ENCODE measurements at regions not wholly inside any gene's neighbourhood (a gene's known extent, or its start where the extent isn't known, plus 50 kb on each side); places are given as distances from the start of the nearest gene placed in this dataset.
"Not testable (repeated sequence)": the region's sequence is repeated elsewhere in the genome, so short reads cannot be mapped to it uniquely, and the experiment has no call there.

- no peak overlapping the region for H3K4me3 ChIP-seq
- TF ChIP-seq, protein P1, sequence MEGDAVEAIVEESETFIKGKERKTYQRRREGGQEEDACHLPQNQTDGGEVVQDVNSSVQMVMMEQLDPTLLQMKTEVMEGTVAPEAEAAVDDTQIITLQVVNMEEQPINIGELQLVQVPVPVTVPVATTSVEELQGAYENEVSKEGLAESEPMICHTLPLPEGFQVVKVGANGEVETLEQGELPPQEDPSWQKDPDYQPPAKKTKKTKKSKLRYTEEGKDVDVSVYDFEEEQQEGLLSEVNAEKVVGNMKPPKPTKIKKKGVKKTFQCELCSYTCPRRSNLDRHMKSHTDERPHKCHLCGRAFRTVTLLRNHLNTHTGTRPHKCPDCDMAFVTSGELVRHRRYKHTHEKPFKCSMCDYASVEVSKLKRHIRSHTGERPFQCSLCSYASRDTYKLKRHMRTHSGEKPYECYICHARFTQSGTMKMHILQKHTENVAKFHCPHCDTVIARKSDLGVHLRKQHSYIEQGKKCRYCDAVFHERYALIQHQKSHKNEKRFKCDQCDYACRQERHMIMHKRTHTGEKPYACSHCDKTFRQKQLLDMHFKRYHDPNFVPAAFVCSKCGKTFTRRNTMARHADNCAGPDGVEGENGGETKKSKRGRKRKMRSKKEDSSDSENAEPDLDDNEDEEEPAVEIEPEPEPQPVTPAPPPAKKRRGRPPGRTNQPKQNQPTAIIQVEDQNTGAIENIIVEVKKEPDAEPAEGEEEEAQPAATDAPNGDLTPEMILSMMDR (IDR thresholded peaks at IDR 0.05; ENCODE audit: borderline replicate concordance) = no peak
- intact Hi-C loops (cut with micrococcal nuclease) = no loop called here
- no peak overlapping the region for H3K27ac ChIP-seq (replicated peaks)
- no peak for DNase-seq
- H3K36me3 ChIP-seq = no peaks in the 10 kb centered on the region
- no peaks in the 10 kb centered on the region for H3K27me3 ChIP-seq (ENCODE audit: low read depth)
- no peaks in the 10 kb centered on the region for H3K4me1 ChIP-seq
- H3K9me3 ChIP-seq (replicated peaks) = peaks cover 21% of the 10 kb centered on the region
Measured at GRCh38 chr6:68497927-68498326, 137.2 kb upstream of the ADGRB3 start.

DNA sequence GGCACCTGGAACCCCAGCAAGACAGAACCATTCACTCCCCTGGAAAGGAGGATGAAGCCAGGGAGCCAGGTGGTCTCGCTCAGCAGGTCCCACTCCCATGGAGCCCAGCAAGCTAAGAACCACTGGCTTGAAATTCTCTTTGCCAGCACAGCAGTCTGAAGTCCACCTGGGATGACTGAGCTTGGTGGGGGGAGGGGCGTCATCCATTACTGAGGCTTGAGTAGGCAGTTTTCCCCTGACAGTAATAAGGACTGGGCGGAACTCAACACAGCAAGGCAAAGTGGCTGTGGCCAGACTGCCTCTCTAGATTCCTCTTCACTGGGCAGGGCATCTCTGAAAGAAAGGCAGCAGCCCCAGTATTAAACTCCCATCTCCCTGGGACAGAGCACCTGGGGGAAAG is 140.2 kb upstream of the ADGRB3 start:
- H3K27ac ChIP-seq (replicated peaks); H3K4me3 ChIP-seq; H3K4me1 ChIP-seq; DNase-seq; H3K27me3 ChIP-seq (ENCODE audit: low read depth); H3K36me3 ChIP-seq; intact Hi-C loops (cut with micrococcal nuclease): not testable (repeated sequence)
- peaks cover 26% of the 10 kb centered on the region for H3K9me3 ChIP-seq (replicated peaks)

DNA sequence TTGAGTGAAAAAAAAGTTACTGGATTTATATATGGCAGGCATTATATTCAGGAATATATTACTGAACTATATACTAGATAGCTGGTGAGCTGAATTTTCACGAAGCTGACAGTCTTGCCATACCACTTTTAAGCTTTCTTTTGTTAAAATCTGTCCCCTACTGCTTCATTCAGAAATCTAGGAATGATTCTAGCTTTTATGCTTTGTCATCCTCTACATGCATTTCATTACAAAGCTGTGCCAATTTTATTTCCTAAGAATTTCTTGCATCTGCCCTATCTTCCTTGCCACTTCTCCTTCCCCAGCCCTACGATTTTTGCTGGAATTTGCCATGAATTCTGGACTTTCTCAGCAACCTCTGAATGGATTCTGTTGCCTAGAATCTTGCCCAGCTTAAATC is 158.5 kb upstream of the ADGRB3 start:
- TF ChIP-seq, protein P1 (IDR thresholded peaks at IDR 0.05; ENCODE audit: borderline replicate concordance) = no peak
- Histone ChIP-seq H3K4me3 (no peak overlapping the region), H3K27ac (replicated peaks) (no peak overlapping the region), H3K9me3 (replicated peaks) (peaks cover 3% of the 10 kb centered on the region), H3K27me3 (ENCODE audit: low read depth) (no peaks in the 10 kb centered on the region), H3K36me3 (no peaks in the 10 kb centered on the region), H3K4me1 (no peaks in the 10 kb centered on the region)
- intact Hi-C loops (cut with micrococcal nuclease) = no loop called here
- DNase-seq = no peak

DNA sequence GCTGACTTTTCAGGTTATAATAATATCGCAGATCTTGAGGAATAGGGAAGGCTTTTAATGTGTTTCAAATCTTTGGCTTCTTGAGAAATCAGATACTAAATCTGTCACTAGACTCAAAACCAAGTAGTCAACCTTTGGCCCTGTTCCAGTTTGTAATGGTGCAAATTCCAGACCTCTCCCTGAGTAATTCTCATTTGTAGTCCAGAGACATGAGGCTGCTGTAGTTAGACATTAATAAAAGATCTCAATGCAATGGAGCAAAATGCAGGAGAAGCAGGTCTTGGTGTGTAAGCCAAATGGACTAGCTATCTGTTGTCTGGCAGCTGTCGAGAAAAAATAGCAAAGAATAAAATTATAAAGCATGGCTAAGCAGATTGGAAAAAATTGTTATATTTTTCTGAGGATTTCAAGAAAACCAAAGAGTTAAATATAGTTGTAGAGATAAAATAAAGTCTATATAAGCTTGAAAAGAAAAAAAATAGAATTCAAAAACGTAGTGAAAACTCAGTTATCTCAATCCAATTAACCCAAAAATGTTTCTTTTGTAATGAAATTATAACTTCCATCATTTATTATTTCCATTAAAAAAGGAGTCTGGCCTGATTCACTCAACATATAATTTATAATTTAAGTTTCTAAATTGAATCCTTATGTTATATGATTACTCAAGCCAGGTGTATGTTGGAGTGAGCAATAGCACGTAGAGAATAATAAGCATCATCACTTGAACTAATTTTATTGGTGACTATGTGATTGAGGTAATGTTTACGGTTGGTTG is 161.5 kb upstream of the ADGRB3 start:
- TF ChIP-seq, protein P1 (IDR thresholded peaks at IDR 0.05; ENCODE audit: borderline replicate concordance) = no peak
- no peak for DNase-seq
- Histone ChIP-seq H3K36me3 (no peaks in the 10 kb centered on the region), H3K27me3 (ENCODE audit: low read depth) (no peaks in the 10 kb centered on the region), H3K4me3 (no peak overlapping the region), H3K4me1 (no peaks in the 10 kb centered on the region), H3K27ac (replicated peaks) (no peak overlapping the region), H3K9me3 (replicated peaks) (no peaks in the 10 kb centered on the region)
- intact Hi-C loops (cut with micrococcal nuclease) = no loop called here

DNA sequence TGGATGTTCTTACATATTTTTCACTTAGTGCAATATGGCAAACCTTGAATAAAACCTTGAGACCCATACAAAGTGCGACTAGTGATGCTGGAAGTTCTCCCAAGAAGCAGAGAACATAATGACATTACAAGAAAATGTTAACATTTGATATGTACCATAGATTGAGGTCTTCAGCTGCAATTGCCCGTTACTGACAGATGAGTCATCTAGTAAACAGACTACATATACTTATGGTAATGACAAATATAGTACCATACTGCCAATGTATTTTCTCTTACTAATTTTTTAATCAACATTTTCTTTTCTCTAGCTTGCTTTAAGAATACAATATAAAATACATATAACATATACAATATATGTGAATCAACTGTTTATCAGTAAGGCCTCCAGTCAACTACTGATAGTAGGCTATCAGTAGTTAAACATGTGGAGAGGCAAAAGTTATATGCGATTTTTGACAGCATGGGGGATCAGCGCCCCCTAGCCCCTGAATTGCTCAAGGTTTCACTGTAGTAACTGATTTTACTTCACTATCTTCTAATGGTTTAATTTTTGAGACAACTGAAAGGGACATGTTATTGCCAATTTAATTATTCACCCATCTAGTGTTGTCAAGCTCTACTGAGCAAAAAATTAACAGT is 166.7 kb upstream of the ADGRB3 start:
- DNase-seq = no peak
- H3K27ac ChIP-seq (replicated peaks) = no peak overlapping the region
- intact Hi-C loops (cut with micrococcal nuclease) = no loop called here
- H3K27me3 ChIP-seq (ENCODE audit: low read depth) = no peaks in the 10 kb centered on the region
- no peaks in the 10 kb centered on the region for H3K36me3 ChIP-seq
- TF ChIP-seq, protein P1 (IDR thresholded peaks at IDR 0.05; ENCODE audit: borderline replicate concordance) = no peak
- H3K9me3 ChIP-seq (replicated peaks) = no peaks in the 10 kb centered on the region
- no peak overlapping the region for H3K4me3 ChIP-seq
- H3K4me1 ChIP-seq = no peaks in the 10 kb centered on the region

- Histone ChIP-seq H3K4me1 (no peaks in the 10 kb centered on the region), H3K27me3 (ENCODE audit: low read depth) (no peaks in the 10 kb centered on the region), H3K36me3 (no peaks in the 10 kb centered on the region), H3K27ac (replicated peaks) (no peak overlapping the region), H3K9me3 (replicated peaks) (peaks cover 65% of the 10 kb centered on the region), H3K4me3 (no peak overlapping the region)
- TF ChIP-seq, protein P1 (IDR thresholded peaks at IDR 0.05; ENCODE audit: borderline replicate concordance) = no peak
- DNase-seq = no peak
- intact Hi-C loops (cut with micrococcal nuclease) = no loop called here
Measured at GRCh38 chr6:68458447-68458846, 176.6 kb upstream of the ADGRB3 start.

Measured in left ventricle myocardium inferior (tissue), 1 donor.